SU-DHL-6 (cell line): ENCODE measurements at regions not wholly inside any gene's neighbourhood (a gene's known extent, or its start where the extent isn't known, plus 50 kb on each side); places are given as distances from the start of the nearest gene placed in this dataset.

Source experiments
- EZH2phosphoT487 ChIP-seq: fragments of 200-600 bp; sonication (generic), shearing (Covaris generic); conservative IDR thresholded peaks from 2 replicates; pipeline ENCODE4 v1.6.1; 2018; ENCODE audit warnings: mild to moderate bottlenecking, antibody characterized with exemption, low read length, moderate library complexity, mixed read lengths
- TF ChIP-seq, protein P1 (sequence below): fragments of 200-600 bp; sonication (generic); IDR thresholded peaks from one replicate; pipeline ENCODE4 v1.5.1; 2017; ENCODE audit warnings: antibody characterized with exemption, mild to moderate bottlenecking, low read length, moderate library complexity; ENCODE audit not compliant: insufficient read depth, poor library complexity, severe bottlenecking

DNA sequence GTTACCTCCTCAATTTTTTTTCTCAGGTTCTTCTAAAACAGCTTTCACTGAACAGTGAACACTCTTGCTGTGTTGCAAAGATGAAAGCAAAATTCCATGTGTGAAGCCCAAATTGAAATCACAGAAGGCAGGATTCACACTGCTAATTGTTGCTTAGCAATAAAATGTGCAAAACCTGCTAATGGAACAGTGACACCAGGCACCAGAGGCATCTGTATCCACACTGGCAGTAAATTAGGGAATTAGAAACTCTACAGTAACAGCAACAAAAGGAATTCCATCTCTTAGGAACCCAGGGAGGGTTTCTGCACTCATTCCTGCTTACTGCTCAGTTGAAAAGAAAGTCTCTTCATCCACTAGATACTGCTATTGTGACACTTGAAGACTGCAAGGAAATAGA lies 202.3 kb downstream of the GXYLT1 start:
- TF ChIP-seq EZH2phosphoT487: no peak
- TF ChIP-seq, protein P1, sequence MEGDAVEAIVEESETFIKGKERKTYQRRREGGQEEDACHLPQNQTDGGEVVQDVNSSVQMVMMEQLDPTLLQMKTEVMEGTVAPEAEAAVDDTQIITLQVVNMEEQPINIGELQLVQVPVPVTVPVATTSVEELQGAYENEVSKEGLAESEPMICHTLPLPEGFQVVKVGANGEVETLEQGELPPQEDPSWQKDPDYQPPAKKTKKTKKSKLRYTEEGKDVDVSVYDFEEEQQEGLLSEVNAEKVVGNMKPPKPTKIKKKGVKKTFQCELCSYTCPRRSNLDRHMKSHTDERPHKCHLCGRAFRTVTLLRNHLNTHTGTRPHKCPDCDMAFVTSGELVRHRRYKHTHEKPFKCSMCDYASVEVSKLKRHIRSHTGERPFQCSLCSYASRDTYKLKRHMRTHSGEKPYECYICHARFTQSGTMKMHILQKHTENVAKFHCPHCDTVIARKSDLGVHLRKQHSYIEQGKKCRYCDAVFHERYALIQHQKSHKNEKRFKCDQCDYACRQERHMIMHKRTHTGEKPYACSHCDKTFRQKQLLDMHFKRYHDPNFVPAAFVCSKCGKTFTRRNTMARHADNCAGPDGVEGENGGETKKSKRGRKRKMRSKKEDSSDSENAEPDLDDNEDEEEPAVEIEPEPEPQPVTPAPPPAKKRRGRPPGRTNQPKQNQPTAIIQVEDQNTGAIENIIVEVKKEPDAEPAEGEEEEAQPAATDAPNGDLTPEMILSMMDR: no peak
